NK-92 treated with Interleukin-12 subunit alpha and Interleukin-12 subunit beta, amount 100 ng/mL, for 24 hours (cell line): ENCODE measurements at regions not wholly inside any gene's neighbourhood (a gene's known extent, or its start where the extent isn't known, plus 50 kb on each side); places are given as distances from the start of the nearest gene placed in this dataset.
"Not testable (repeated sequence)": the region's sequence is repeated elsewhere in the genome, so short reads cannot be mapped to it uniquely, and the experiment has no call there.

ENCODE experiments used
- DNase-seq: peaks from one replicate; lab custom pipeline; 2025; lab: John Stamatoyannopoulos, UW

- no peak for DNase-seq
Measured at GRCh38 chr4:189177130-189177529, 763.5 kb upstream of the FRG1 start.

- DNase-seq = no peak
Measured at GRCh38 chr4:189178125-189178746, 762.4 kb upstream of the FRG1 start.

DNA sequence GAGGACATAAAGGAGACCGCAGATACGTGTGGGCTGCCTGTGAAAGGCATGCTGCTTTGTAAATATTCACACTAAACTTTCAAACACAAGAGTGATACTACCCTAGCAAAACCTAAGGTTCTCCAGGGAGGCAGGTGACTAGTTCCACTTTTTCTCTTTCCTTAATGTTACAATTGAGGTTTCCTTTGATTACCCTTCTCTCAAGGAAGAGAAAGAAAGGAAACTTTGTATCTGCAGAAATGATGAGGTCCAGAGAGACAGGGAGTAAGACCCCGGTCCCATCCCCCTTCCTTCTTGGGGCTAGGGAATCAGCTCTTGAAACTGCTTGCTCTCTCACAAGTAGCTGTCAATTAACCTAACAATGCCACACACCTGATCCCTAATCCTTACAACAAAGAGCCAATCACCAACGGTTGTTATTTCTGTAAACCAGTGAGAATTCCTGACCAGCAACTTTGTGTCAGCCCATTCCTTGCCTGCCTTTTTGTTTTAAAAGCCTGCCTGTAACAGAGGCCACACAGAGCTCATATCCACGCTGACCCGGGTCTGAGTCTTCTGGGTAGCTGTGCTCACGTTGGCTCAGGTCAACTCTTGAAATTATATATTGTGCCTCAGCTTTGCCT is 754.8 kb upstream of the FRG1 start:
- DNase-seq = no peak

- DNase-seq = no peak
Measured at GRCh38 chr4:189187531-189188052, 753.1 kb upstream of the FRG1 start.

GRCh38 chr4:189198624-189199023 is 742.0 kb upstream of the FRG1 start:
- DNase-seq = no peak

DNA sequence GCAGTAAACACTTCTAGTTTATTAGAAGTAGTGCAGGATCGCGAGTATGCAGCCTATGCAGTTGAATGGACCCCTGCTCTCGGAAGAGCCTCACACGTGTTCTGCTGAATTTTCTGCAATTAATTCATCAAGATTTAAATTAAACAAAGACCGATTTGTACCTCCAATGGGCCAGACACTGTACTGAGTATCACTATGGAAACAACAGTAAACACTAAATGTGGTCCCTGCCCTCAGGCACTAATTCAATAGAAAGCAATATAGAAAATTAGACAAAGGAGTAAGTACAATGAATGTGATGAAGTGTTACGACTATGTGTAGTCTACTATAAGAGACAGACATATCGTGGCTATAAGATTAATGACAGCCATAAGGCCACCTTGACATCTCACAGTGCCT is 740.3 kb upstream of the FRG1 start:
- no peak for DNase-seq

DNA sequence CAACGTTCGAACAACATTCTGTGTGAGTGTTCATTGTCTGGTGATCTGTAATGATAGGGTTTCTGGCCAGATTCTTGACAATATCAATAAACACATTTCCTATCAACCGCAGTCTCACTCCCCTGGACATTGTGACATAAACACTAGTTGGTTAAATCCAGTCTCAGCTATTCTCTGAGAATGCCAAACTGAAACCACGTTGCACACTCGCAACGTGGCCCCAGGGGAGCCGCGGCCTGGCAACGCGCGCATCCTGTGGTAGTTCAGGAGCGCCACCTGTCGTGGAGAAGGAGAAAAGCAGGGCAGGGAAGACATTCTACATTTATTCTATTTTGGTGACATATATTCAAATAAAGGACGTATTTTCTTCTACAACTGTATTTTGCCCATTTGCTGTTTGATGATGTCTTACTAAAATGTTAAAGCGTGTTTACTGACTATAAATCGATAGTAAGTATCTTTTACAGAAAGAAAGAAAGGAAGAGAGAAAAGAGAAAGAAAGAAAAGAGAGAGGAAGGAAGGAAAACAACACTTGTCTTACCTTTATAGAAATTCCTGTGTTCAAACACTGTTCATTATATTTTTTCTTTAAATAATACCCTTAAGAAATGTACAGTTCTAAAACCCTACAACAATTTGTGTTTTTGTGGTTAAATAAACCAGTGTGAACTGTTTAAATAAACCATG is 738.3 kb upstream of the FRG1 start:
- DNase-seq = peak; percentile 2

DNA sequence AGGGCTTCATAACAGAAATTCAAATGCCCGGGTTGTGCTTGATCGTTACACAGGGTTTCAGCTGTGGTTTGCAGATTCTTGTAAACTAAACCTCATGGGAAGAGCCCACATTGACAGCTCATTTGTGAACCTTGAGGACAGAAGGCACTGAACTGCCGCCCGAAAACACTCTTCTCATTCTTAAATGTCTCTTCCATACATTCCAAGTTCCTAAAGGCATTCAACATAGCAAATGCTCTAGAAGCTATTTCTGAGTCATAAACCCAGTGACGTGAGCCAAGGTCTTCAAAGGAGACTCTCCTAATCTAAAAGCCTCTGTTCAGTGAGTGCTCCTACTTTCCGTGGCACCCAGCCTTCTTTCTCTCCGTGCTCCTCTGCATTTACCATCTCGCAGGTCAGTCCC is 737.8 kb upstream of the FRG1 start:
- DNase-seq = no peak

GRCh38 chr4:189204616-189205015 is 736.1 kb upstream of the FRG1 start:
- DNase-seq = no peak

DNA sequence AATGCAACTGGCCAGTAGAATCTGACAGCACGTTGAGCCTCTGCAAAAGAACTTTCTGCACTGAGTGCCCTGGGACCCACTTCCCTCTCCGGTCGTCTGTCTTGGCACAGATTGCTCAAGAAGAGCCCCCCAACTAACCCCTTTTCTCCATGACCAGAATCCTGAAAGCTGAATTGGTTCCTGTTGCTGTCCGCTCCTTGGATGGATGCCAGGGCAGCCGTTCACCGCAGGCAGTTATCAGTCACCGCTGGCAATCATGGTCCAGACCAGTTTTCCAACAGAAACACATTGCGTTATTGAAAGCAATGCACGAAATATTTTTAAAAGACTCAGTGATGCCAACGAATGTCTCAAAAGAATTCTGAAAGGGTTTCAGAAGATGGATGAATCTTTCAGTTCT is 733.7 kb upstream of the FRG1 start:
- no peak for DNase-seq

DNA sequence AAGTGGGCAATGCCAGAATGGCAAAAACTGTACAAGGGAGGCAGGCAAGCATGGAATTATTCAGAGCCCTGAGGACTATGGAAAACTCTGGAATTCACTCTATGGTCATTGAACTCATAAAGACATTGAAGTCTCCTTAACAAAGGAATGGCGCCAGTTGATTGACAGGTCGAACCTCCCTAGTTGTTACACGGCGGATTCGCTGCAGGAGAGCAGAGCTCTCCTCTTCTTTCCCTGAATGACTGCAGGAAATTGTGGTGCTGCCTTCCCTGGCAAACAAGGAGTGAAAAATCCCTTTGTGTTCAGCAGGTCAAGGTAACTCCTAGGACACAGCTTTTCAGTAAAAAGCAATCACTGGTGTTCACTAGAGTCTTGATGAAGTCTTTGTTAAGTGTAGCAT is 732.8 kb upstream of the FRG1 start:
- no peak for DNase-seq

DNA sequence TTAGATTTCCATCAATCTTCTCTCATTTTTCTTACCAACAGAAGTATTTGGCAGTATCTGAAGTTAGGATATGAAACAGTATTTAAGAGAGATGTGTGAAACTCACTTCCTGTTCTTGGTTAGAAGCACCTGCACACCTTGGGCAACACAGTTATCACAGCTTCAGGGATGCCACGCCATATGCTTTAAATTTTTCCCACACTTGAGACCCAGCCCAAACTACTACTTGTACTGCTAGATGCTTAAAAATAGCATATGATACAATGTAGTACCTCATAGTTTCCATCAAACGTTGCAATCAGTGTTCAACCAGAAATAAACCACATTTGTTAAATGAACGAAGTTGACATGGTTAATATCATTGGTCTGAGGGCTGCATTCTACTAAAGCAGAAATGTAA is 725.1 kb upstream of the FRG1 start:
- DNase-seq = no peak

DNA sequence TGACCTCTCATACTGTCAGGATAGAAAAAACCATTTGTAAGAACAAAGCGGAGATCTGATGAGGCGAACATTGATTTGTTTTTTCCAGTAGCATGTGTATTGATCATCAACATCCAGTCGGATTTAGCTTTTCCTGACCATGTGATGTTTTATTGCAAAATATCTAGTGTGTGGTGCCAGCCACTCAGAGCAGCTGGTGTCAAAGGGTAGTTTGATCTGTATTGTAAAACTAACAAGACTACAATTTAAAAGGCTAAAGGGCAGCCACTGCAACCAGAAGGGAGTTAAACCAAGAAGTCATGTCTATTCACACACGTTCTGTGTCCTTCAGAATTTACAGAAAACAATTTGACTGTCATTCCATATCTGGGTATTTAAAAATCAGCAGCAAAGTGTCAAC is 719.0 kb upstream of the FRG1 start:
- no peak for DNase-seq

DNA sequence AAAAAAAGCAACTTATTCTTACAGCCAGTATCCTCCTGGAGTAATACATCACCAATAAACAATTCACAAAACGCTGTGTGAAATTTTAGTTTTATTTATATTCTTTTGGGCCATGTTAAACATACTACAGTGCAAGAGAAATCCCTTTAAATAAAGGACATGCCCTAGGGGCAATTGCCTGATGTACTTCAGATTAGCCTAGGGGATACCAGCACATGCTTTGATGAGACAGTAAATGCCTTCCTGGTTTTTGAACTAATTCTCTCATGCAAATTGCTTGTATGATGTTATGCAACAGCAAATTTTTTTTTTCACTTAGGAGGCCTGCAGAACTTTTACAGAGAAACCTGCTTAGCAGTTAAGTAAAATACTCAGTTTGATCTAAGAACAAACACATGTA is 711.9 kb upstream of the FRG1 start:
- no peak for DNase-seq

- no peak for DNase-seq
Measured at GRCh38 chr4:189232274-189232673, 708.4 kb upstream of the FRG1 start.

DNA sequence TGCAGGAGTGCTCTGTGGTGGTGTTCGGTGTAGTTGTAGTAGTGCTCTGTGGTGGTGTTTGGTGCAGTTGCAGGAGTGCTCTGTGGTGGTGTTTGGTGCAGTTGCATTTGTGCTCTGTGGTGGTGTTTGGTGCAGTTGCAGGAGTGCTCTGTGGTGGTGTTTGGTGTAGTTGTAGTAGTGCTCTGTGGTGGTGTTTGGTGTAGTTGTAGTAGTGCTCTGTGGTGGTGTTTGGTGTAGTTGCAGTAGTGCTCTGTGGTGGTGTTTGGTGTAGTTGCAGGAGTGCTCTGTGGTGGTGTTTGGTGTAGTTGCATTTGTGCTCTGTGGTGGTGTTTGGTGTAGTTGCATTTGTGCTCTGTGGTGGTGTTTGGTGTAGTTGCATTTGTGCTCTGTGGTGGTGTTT is 706.9 kb upstream of the FRG1 start:
- DNase-seq = not testable (repeated sequence)

GRCh38 chr4:189234948-189235347 is 705.7 kb upstream of the FRG1 start:
- DNase-seq = not testable (repeated sequence)

DNA sequence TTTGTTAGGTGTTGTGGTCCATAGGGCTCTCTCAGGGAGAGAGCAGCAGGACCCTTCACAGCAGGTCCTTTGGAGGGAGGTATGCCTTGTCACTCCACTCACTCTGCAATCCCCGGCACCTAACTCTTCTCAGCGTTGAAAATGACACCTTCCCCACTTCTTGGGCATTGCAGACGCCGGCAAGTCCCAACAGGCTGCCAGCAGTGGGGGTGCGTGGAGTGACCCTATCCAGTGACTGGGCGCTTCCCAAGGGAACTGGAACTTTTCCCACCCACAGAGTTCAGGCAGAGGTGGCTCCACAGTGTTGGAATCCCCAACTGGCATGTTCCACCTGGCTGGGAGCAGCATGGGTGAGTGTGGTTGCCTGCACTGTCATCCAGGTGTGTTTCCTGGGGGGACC is 705.1 kb upstream of the FRG1 start:
- DNase-seq = no peak

- DNase-seq = not testable (repeated sequence)
Measured at GRCh38 chr4:189236321-189236720, 704.4 kb upstream of the FRG1 start.

GRCh38 chr4:189237340-189237739 is 703.3 kb upstream of the FRG1 start:
- no peak for DNase-seq

- no peak for DNase-seq
Measured at GRCh38 chr4:189255636-189256035, 685.0 kb upstream of the FRG1 start.

DNA sequence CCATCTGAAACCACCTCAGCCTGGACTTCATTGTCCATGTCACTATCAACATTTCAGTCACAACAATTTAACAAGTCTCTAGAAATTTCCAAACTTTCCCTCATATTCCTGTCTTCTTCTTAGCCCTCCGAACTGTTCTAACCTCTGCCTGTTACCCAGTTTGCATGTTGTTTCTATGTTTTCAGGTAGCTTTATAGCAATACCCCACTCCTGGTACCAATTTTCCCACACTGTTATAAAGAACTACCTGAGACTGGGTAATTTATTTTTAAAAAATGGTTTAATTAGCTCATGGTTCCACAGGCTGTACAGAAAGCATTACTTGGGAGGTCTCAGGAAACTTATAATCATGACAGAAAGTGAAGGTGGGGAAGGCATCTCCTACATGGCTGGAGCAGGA is 679.2 kb upstream of the FRG1 start:
- no peak for DNase-seq

DNA sequence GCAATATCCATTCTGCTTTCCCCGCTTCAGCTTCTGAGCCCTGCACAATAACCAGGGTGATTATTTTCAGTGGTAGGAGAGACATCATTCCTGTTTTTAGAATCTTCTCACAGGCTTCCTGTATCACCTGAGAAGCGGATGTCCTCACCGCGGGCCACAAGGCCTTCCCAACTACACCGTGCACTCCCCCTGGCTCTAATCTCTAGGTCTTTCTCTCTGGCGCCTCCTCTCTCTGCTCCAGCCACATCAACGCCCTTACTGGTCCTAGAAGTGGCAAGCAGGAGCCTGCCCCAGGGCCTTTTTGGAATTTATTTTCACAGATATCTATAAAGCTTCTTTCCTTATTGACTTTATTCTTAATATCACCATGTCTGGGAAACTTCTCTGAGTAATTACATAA is 675.2 kb upstream of the FRG1 start:
- DNase-seq = no peak
